Spleen (tissue), 7 donors: ENCODE measurements at regions not wholly inside any gene's neighbourhood (a gene's known extent, or its start where the extent isn't known, plus 50 kb on each side); places are given as distances from the start of the nearest gene placed in this dataset.

Source experiments
- POLR2A ChIP-seq, 3 donors: fragments of 450-650 bp; IDR thresholded peaks; one replicate each; pipeline ENCODE4 v1.5.1; 2017; ENCODE audit warnings: antibody characterized with exemption in 3 of 3, mild to moderate bottlenecking in 1 of 3
- POLR2AphosphoS5 ChIP-seq, 3 donors: sonication (generic); formaldehyde crosslinking; IDR thresholded peaks; one replicate each; pipeline ENCODE4 v1.5.1; 2017; ENCODE audit warnings: antibody characterized with exemption in 3 of 3
- TF ChIP-seq, protein P1 (sequence below), 11 experiments: fragments of 200-600 bp in 7 of 11; fragments of 450-650 bp in 4 of 11; sonication (generic) in 4 of 11; IDR thresholded peaks in 8 of 11; conservative IDR thresholded peaks in 3 of 11; 1 replicate in 7 of 11; 2 replicates in 4 of 11; pipeline versions ENCODE4 v1.4.0 to v1.8.0; 2016 to 2021; ENCODE audit warnings: antibody characterized with exemption in 11 of 11, inconsistent platforms in 4 of 11, mild to moderate bottlenecking in 1 of 11
- donor health status: DM: no; HTN: no; CAD: no; lungs with moderate emphysema.
- donor health status: DM: no; HTN: no; CAD: no.
- donor health status: DM: no; HTN: no; CAD: no.

- TF ChIP-seq, protein P1, sequence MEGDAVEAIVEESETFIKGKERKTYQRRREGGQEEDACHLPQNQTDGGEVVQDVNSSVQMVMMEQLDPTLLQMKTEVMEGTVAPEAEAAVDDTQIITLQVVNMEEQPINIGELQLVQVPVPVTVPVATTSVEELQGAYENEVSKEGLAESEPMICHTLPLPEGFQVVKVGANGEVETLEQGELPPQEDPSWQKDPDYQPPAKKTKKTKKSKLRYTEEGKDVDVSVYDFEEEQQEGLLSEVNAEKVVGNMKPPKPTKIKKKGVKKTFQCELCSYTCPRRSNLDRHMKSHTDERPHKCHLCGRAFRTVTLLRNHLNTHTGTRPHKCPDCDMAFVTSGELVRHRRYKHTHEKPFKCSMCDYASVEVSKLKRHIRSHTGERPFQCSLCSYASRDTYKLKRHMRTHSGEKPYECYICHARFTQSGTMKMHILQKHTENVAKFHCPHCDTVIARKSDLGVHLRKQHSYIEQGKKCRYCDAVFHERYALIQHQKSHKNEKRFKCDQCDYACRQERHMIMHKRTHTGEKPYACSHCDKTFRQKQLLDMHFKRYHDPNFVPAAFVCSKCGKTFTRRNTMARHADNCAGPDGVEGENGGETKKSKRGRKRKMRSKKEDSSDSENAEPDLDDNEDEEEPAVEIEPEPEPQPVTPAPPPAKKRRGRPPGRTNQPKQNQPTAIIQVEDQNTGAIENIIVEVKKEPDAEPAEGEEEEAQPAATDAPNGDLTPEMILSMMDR (IDR thresholded peaks at IDR 0.05 in 8 of 11, conservative IDR thresholded peaks at IDR 0.05 in 3 of 11), result no peak
- TF ChIP-seq POLR2A (IDR thresholded peaks at IDR 0.05), result no peak
- no peak for TF ChIP-seq POLR2AphosphoS5 (IDR thresholded peaks at IDR 0.05)
Observed at GRCh38 chr1:87240661-87241285, 87.9 kb upstream of the LMO4 start.
